PFSK-1 (cell line): ENCODE measurements at regions not wholly inside any gene's neighbourhood (a gene's known extent, or its start where the extent isn't known, plus 50 kb on each side); places are given as distances from the start of the nearest gene placed in this dataset.

Experiments
- FOXP2 ChIP-seq: optimal IDR thresholded peaks from 2 replicates; pipeline ENCODE3; 2011; ENCODE audit warnings: borderline replicate concordance, control low read depth, inconsistent platforms; ENCODE audit not compliant: insufficient read depth; ENCODE audit errors: extremely low read length, extremely low read depth
- SIN3A ChIP-seq: IDR thresholded peaks from 2 replicates; pipeline ENCODE4 v1.6.1; 2012; ENCODE audit warnings: mild to moderate bottlenecking, low read length, moderate library complexity, borderline replicate concordance; ENCODE audit not compliant: insufficient read depth

DNA sequence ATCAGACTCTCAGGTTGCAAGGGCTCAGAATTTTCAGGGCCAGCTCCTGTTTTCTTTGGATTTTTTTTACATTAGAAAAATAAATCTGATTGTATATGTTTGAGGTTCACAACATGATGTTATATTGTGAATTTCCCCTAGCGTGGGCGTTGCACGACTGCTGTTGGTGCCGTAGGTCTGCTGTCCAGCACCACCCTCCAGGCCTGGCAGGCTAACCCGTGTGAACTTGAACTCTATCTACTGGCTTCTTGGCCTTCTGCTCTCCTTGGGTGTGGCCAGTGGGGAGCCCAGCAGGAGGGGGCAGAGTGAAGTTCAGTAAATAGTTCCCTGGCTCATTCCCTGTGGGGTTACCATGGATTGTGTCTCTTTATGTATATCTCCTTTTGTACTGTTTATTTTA, 80.5 kb upstream of the RORA start:
- no peak for TF ChIP-seq SIN3A
- no peak for TF ChIP-seq FOXP2
